HG02970 (cell line): ENCODE measurements at regions not wholly inside any gene's neighbourhood (a gene's known extent, or its start where the extent isn't known, plus 50 kb on each side); places are given as distances from the start of the nearest gene placed in this dataset.
"Not testable (repeated sequence)": the region's sequence is repeated elsewhere in the genome, so short reads cannot be mapped to it uniquely, and the experiment has no call there.

Experiments used
- ATAC-seq: cut with Tn5 transposase; IDR thresholded peaks from one replicate; pipeline ENCODE4 v1.9.1; 2021; ENCODE audit warnings: mild to moderate bottlenecking, moderate library complexity, moderate number of reproducible peaks; ENCODE audit not compliant: unreplicated experiment, low FRiP score

DNA sequence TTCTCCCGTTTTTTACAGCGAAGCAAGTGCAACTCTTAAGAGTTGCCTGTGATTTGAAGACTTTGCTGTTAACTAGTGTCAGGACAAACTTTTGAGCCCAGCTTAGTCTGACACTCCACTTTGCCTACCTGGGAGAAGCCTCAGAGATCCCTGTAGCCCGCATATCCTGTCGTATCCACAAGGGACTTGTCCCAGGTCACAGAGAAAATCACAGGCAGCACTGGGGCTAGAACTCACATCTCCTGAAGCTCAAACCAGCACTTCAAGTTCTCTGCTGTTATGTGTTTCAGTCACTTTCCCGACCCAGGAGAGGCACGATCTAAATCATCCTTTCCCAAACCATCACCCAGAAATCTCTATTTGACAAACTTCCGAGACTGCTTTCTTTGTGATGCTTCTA, 584.5 kb downstream of the ACTL7B start:
- ATAC-seq = no peak

DNA sequence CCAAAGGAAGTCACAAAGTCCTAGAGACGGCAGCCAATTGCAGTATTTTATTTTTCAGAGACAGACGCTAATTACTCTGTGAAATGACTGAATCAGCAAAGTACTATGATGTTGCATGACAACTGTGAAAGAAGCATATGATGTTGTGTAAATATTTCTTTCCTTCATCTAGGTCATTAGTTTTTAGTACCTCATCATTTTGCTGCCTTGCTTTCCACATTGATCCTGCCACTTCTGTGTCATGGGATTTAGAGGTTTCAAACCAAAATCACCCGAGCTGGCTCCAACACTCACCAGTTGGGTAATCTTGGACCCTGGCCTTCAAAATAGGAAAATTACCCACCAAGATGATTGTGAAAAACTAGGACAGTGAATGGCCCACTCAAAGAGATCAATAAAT, 585.2 kb downstream of the ACTL7B start:
- ATAC-seq = no peak

DNA sequence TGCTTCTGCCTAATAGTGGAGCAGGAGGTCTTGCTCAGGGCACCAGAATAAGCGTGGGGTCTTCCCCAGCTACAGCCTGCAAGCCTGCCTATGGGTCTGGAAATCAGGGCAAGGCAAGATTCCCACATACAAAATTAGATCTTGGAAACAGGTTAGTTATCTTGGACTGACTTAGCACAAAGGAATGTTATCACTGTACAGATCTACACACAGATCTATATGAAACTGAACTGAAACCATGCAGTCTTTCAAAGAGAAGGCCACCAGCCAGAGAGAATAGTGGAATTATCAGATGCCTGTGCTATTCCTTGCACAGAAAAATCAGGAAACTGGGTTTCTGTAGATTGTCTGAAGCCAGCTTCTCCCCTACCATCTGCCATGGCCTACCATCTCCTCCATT, 585.7 kb downstream of the ACTL7B start:
- ATAC-seq = no peak

DNA sequence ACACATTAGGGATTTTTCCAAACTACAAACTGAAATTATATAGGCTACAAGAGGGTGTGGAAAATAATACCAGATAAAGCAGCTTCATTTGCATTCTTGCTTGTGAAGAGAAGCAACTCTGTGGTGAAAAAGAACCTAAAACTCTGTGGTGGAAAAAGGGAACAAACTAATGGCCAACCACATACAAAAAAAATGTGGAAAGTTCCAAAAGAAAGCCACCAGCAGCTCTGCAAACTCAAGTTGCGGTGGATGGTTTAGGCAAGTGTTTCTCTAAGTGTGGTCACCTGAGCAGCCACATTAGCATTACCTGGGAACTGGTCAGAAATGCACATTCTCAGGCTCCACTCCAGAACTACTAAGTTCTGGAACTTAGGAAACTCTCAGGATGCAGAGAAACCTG, 586.4 kb downstream of the ACTL7B start:
- ATAC-seq = no peak

DNA sequence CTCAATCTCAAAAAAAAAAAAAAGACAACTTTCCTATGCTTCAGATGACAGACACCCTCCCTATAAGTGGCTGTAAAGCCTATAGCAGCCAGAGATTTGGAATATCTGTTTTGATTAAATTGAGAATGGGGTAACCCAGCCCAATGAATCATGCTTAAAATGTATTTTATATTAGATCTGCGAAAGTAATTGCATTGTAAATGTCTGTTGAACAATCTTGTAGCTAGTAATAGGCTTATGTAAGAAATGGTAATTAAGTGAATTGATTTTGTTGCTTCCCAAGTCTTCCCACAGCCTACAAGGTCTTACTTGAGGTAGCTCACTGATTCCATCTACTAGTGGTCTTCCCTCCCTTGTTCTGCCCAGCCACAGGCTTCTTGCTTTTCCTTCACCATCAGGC, 590.7 kb downstream of the ACTL7B start:
- no peak for ATAC-seq

DNA sequence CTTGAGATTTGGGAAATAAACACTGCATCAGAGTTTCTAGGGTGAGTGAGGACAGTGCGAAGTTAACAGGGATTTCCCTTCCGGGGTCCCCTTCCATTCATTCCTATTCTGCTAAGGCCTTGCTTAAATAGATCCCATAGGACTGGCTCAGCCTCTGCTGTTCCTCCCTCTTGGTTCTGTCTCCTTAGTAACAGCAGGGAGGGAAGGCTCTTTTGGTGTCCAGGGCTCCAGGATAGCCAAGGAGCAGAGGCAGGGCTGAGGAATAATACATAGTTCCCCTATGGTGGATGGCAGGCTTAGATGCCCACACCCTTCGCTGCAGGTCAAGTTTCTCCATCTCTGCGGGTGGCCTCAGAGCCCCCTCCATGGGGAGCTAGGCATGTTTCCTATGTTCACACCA, 591.7 kb downstream of the ACTL7B start:
- no peak for ATAC-seq

DNA sequence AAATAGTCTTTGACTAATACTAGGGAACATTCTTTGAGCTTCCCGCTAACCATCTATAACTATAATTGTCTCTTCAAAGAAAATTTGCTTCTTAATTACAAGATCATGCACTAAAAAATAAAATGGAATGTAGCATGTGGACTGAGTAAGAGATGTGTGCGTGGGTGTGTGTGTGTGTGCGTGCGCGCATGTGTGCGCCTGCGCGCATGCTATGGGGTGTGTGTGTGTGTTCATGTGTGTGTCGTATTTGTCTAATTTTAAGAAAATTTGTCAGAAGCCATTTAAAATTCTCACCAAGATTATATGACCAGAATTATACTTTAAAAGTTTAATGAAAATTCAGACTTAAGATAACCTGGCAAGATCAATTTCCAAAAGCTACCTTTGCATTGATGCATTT, 593.0 kb downstream of the ACTL7B start:
- no peak for ATAC-seq

DNA sequence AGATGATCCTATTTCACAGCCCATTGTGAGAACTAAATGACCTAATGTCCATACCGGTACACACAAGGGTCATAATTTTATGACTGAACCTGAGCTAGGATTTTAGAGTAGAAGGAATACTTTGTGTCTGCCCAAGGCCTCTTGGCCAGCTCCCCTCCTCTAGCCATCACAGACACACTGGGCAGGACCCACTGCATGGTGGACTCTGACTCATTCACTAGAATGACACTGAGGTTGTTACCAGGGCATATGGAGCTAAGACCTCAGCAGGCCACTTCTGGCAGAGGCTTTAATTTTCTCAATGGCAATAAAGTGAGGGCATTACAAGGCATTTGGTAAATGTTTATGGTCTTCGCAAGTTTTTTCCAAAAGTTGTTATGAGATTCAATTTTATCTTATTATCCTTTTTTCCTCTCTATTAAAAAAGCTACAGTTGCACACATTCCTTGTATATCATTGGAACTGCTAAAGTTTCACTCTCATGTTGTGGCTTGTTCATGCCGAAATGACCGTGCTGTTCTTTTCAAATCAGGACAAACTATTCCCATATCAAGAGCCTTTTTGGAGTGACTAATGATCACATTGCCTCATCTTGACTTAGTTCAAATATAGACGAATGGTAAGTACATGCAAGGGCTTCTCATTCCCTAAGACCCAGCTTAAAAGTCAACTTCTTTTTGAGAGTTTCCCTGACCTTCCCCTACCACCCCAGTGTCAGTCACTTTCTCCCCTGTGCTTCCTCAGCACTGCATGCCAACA, 595.7 kb downstream of the ACTL7B start:
- ATAC-seq = no peak

DNA sequence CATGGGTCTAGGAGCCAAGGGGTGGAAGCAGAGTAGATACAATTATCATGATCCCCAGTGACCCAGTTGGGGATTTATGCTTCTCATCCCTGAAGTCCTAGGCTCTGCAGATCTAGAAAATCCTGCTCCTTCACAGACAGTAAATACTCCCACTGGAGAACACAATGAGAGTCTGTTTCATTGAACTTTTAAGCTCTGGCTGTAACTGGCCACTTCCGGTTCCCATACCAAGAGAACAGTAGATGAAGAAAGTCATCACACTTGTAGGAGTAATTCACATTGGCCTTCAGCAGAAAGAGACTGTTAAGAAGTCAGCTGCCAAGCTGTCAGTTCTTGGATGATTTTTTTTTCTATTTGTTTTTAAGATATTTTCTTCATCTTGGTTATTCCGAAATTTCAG, 597.1 kb downstream of the ACTL7B start:
- ATAC-seq = no peak

DNA sequence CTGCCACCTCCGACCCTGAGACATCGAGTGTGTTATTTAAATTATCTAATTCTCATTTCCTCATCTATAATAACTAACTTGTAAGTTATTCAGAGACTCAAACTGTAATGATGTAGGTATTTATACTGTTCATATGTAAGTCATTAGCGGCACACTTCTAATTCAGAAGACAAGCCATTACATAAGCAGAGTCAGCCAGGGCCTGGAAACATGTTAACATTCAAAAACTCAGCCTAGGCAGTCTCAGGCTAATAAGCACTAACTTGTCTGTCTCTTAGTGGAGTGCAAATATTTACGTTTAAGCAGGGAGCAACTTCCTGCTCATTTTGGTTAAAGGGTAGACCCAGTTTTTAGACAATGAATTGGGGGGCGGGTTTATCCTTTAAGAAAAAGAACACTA, 598.4 kb downstream of the ACTL7B start:
- ATAC-seq = no peak

DNA sequence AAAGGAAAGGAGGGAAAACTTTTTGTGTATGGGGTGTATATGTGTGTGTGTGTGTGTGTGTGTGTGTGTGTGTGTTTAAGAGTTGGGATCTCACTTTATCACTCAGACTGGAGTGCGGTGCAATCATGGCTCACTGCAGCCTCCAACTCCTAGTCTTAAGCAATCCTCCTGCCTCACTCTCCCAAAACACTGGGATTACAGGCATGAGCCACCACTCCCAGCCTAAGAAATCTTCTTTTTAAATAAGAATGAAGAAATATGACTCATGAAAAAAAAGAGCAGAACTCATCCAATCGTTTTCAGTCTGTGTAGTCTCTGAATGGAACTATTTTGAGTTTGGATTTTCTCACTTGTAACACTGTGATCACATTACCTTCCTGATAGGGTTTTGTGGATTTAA, 601.5 kb downstream of the ACTL7B start:
- no peak for ATAC-seq

DNA sequence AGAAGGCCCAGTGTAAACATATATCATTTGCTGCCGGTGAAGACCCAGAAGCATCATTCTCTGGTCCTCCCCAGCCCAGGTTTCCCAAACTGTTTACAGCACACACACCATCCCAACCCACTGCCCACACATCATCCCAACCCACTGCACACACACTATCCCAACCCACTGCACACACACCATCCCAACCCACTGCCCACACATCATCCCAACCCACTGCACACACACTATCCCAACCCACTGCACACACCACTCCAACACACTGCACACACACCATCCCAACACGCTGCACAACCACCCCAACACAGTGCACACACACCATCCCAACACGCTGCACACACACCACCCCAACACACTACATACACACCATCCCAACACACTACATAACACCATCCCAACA, 608.4 kb downstream of the ACTL7B start:
- not testable (repeated sequence) for ATAC-seq

DNA sequence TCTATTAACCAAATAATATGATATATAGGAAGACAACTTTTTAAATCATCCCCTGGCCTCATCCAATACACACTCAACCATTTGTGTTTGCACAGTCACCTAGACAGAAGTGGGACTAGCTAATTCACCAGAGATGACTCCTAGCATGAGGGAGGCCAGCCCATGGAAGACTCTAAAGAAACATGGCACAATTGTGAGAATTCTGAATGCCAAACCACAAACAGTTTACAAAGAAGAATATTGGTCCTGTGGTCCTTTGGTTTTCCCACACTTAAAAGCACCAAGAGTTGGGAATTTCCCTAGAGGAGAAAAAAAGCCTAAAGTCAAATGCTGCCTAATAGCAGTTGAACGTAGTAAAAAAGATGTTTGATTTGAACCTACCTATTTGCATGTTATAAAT, 609.9 kb downstream of the ACTL7B start:
- ATAC-seq = no peak

DNA sequence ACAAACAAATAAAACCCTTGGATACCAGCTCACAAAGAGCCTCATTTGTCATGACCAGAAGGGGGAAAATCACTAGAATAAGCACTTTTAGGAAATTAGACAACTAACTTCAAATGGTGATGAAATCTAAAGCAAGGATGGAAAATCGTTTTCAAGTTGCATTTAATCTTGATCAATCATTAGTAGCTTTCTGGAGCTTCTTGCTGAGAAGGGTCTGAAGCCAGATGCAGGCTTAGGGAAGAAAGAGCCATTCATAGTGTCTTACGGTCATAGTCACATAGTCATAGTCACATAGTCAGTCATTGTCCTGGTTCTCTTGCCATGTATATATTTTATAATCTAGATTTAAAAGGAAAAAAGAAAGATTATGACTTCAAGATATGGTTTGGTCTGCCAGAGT, 610.5 kb downstream of the ACTL7B start:
- no peak for ATAC-seq

DNA sequence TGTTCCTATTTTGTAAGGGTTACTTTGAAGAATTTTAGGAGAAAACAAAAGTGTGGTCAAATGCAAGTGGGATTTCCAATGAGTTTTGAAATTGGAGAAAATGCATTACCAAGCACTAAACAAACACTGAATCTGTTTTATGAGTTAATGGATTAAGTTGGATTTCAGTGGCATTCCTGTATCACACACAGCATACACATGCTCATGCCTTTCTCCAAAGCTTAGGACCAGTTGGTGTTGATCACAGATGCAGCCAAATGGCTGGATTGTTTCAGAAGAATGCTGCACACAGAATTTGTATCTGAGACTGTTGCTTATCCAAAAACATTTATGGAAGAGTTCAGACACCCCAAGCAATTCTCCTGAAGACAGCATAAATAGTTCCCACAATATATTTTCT, 611.1 kb downstream of the ACTL7B start:
- ATAC-seq = no peak

DNA sequence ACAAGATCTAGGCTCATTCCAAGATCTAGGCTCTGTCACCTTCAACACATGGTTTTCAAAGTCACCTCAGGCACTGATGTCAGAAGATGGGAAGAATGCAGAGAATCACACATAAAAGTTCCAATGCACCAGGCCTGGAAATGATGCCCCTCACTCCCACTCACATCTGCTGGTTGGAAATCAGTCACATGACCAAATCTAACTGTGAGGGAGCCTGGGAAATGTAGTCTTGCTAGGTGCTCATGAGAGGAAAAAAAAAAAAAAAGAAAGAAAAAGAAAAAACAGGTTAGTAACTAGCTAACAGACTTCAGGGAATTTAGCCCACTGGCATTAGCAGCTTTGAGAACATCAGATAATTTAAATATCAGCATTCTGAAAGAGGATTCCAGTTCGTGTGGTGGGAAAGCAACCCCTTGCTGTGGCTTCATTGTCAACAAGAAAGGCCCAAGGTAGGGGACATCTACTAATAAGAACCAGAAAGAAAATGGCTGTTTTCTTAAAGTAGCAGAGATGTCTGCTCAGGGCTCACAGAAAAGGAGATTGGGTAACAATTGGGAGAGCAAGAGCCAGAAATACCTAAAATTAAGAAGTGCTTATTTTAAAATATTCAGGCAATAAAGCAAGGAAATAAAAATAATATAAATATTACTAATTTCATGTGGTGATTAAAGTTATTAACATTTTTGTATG, 614.3 kb downstream of the ACTL7B start:
- ATAC-seq = no peak

DNA sequence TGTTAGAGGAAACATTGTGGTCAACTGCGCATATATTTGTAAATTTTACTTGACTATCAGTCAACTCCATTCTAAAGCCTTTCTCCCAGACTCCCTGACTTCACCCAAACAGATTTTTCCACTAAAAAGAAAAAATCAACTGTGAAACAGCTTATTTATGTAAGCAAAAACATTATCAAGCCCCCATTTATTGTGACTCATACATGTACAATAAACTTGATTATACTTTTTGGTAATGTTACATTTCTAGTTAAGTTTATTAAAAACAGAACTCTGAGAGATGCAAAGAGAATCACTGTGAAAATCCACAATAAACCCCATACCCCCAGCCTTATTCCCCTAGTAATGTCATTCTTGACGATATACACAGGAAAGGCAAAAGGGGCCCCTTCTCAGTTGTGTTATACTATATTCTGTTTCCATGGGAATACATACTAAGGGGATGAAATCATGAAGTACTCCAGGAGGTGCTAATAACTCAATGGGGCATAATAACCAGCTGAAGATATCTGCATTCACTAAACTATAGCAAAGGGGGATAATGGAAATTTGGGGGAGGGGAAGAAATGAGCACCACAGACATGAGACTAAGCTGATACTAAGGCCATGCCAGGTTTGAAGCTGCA, 616.0 kb downstream of the ACTL7B start:
- no peak for ATAC-seq

DNA sequence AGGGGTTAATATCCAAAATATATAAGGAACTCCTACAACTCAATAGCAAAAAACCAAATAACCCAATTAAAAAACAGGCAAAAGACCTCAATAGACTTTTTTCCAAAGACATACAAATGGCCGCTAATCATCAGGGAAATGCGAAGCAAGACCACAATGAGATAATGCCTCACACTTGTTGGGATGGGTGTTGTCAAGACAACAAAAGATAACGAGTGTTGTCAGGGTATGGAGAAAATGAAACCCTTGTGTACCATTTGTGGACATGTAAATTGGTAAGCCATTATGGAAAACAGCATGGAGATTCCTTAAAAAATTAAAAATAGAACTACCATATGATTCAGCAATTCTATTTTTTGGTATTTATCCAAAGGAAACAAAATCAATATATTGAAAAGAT, 620.2 kb downstream of the ACTL7B start:
- ATAC-seq = no peak

DNA sequence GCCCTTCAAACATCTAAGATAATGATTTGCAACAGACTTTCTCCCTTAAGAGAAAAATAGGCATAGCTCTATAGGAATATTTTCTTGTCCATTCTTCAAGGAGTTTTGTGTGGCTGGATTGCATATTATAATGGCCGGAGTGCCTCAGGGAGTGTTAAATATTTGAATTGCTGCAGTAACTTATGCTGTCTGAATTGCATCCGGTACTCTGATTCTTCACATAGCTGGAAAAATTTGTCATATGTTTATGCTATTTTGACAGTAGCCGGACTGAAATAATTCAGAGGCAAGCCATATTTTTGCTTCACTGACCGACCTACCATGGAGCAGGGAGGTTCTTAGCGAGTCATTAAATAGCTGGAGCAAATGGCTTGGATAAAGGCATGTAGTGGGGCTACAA, 621.0 kb downstream of the ACTL7B start:
- ATAC-seq = no peak

DNA sequence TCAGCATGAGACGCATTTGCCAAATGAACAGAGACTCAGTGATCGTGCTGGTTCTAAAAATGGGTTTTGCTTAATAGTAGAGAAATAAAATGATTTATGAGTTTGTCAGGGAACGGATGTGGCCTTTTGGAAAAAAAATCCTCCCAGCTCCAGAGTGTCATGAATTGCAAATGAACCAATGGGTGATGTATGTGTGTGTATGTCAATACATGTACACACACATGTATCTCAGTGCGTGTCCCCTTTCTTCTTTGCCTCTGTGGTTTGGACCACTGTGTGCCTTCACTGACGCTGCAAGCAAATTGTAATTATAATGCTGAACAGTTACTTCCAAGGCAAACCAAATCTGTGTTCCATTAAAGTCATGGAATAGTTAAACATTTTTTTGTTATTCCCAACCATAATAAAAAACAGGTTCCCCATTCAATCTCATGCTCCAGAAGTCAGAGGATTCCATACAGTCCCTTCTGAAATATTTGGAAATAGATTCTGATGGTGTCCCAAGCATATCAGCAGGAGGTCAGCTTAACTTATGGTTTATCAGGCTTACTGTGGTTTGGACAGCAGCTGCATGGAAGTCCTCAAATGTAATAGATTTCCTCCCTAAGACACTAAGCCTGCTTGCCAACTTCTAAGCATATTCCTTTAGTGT, 630.5 kb downstream of the ACTL7B start:
- ATAC-seq = no peak

DNA sequence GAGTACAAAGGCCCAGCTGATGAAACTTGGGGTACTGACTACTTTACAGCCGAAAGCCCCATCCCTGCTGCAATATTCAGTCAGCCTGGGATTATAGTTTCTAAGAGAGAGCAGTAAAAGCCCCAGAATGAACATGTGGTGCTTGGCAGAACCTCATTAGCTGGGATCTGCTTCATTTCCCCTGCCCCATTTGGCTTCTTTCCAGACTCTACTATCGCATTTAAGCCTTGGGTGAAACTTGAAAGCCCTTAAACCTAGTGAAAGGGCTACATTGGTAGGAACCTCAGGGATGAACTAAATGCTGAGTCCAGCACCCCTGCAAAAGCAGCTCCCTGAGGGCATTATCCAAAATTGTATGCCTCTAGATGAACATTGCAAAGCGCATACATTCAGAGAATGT, 631.1 kb downstream of the ACTL7B start:
- no peak for ATAC-seq
